Neutrophil (primary cell): ENCODE measurements at regions not wholly inside any gene's neighbourhood (a gene's known extent, or its start where the extent isn't known, plus 50 kb on each side); places are given as distances from the start of the nearest gene placed in this dataset.

Experiments used
- H3K27ac ChIP-seq: fragments of 200-600 bp; sonication (generic); 2 replicates; pipeline ENCODE4 v1.5.1; 2016; ENCODE audit warnings: mild to moderate bottlenecking, moderate library complexity
- H3K27me3 ChIP-seq: fragments of 200-600 bp; sonication (generic); 2 replicates; pipeline ENCODE4 v1.6.0; 2016; ENCODE audit warnings: mild to moderate bottlenecking
- H3K36me3 ChIP-seq: fragments of 200-600 bp; sonication (generic); 2 replicates; pipeline ENCODE4 v1.5.1; 2017
- H3K4me1 ChIP-seq, 2 experiments: fragments of 200-600 bp in 1 of 2; sonication (generic) in 1 of 2; 1 replicate in 1 of 2; 2 replicates in 1 of 2; pipeline versions ENCODE4 v1.5.1 to v1.6.1; 2013 to 2016; ENCODE audit warnings: low read depth in 1 of 2, low read length in 1 of 2, mild to moderate bottlenecking in 1 of 2, moderate library complexity in 1 of 2; ENCODE audit not compliant: control insufficient read depth in 1 of 2, insufficient read depth in 1 of 2
- H3K4me3 ChIP-seq, 2 experiments: fragments of 200-600 bp in 1 of 2; sonication (generic) in 1 of 2; 1 replicate in 1 of 2; 2 replicates in 1 of 2; pipeline ENCODE4 v1.5.1; 2013 to 2016; ENCODE audit warnings: low read depth in 1 of 2, low read length in 1 of 2, mild to moderate bottlenecking in 1 of 2, moderate library complexity in 1 of 2
- H3K9me3 ChIP-seq: fragments of 200-600 bp; sonication (generic); 2 replicates; pipeline ENCODE4 v1.5.1; 2016
- CTCF ChIP-seq: fragments of 200-600 bp; sonication (generic); IDR thresholded peaks from 2 replicates; pipeline ENCODE4 v1.5.1; 2016; ENCODE audit warnings: antibody characterized with exemption

GRCh38 chr2:16296331-16297250 lies 356.2 kb downstream of the MYCN start:
- Histone ChIP-seq H3K4me1 (no peaks in the 10 kb centered on the region), H3K27me3 (no peaks in the 10 kb centered on the region), H3K9me3 (no peaks in the 10 kb centered on the region), H3K36me3 (no peaks in the 10 kb centered on the region), H3K27ac (no peak overlapping the region), H3K4me3 (no peak overlapping the region)
- no peak for TF ChIP-seq CTCF

DNA sequence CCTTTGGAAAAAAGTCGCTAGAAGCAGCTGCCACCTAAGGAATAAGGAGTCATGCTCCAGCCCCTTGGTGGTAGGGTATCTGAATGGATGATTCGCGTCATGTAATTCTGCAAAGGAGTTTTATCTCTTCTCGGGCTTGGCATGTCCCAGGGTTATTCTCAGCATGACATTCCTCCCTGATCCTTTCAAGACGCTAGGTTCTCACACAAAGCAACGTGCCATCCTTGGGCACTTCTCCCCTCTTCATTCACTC lies 355.6 kb downstream of the MYCN start:
- no peak overlapping the region for H3K27ac ChIP-seq
- H3K27me3 ChIP-seq, result no peaks in the 10 kb centered on the region
- H3K36me3 ChIP-seq, result no peaks in the 10 kb centered on the region
- H3K4me1 ChIP-seq, result no peaks in the 10 kb centered on the region
- no peaks in the 10 kb centered on the region for H3K9me3 ChIP-seq
- H3K4me3 ChIP-seq, result no peak overlapping the region
- TF ChIP-seq CTCF, result no peak

- no peaks in the 10 kb centered on the region for H3K27me3 ChIP-seq
- H3K4me1 ChIP-seq, result no peaks in the 10 kb centered on the region
- no peaks in the 10 kb centered on the region for H3K36me3 ChIP-seq
- TF ChIP-seq CTCF, result no peak
- H3K9me3 ChIP-seq, result no peaks in the 10 kb centered on the region
- no peak overlapping the region for H3K4me3 ChIP-seq
- no peak overlapping the region for H3K27ac ChIP-seq
Observed at GRCh38 chr2:16294791-16295190, 354.4 kb downstream of the MYCN start.

GRCh38 chr2:16293871-16294270 lies 353.5 kb downstream of the MYCN start:
- H3K27ac ChIP-seq, result no peak overlapping the region
- no peaks in the 10 kb centered on the region for H3K4me1 ChIP-seq
- no peak for TF ChIP-seq CTCF
- no peaks in the 10 kb centered on the region for H3K9me3 ChIP-seq
- H3K4me3 ChIP-seq, result no peak overlapping the region
- no peaks in the 10 kb centered on the region for H3K36me3 ChIP-seq
- H3K27me3 ChIP-seq, result no peaks in the 10 kb centered on the region

DNA sequence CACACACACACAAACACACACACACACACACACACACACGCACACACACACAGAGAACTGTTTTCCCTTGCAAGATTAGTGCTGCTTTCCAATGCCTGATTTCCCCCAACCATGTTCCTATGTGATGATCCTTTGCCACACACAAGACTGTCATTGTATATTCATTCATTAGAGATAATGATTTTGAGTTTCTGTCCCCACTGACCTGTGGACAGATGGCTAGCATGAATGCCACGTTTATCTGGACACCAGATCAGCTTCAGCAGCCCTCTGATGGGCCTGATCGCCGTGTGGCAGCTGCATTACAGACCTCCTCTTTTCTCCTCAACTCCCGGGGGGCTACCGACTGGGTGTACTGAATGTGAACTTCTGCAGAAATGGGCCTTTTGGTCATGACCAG lies 353.0 kb downstream of the MYCN start:
- no peak overlapping the region for H3K27ac ChIP-seq
- H3K36me3 ChIP-seq, result no peaks in the 10 kb centered on the region
- H3K4me1 ChIP-seq, result no peaks in the 10 kb centered on the region
- no peaks in the 10 kb centered on the region for H3K27me3 ChIP-seq
- TF ChIP-seq CTCF, result no peak
- no peak overlapping the region for H3K4me3 ChIP-seq
- no peaks in the 10 kb centered on the region for H3K9me3 ChIP-seq
